ACC112 (cell line): ENCODE measurements at regions not wholly inside any gene's neighbourhood (a gene's known extent, or its start where the extent isn't known, plus 50 kb on each side); places are given as distances from the start of the nearest gene placed in this dataset.

Experiments used
- H2AFZ ChIP-seq: fragments of 200-600 bp; sonication (generic); one replicate; pipeline ENCODE4 v1.6.0; 2017; ENCODE audit warnings: antibody characterized with exemption, low read length; ENCODE audit not compliant: unreplicated experiment
- H3K27ac ChIP-seq: fragments of 200-600 bp; sonication (generic); 2 replicates; pipeline ENCODE4 v1.5.1; 2014; ENCODE audit warnings: low read depth, mild to moderate bottlenecking, antibody characterized with exemption, low read length, moderate library complexity
- H3K27me3 ChIP-seq: fragments of 200-600 bp; sonication (generic); 2 replicates; pipeline ENCODE4 v1.6.1; 2014; ENCODE audit warnings: mild to moderate bottlenecking, antibody characterized with exemption, low read length, moderate library complexity, mixed read lengths; ENCODE audit not compliant: insufficient read depth
- H3K36me3 ChIP-seq: fragments of 200-600 bp; sonication (generic); 2 replicates; pipeline ENCODE4 v1.6.1; 2016; ENCODE audit warnings: mild to moderate bottlenecking, antibody characterized with exemption, low read length, moderate library complexity, mixed read lengths; ENCODE audit not compliant: insufficient read depth
- H3K4me1 ChIP-seq: fragments of 200-600 bp; sonication (generic); one replicate; pipeline ENCODE4 v1.6.1; 2016; ENCODE audit warnings: low read length, mixed read lengths; ENCODE audit not compliant: insufficient read depth, unreplicated experiment, control insufficient read depth
- H3K4me3 ChIP-seq: fragments of 200-600 bp; sonication (generic); 2 replicates; pipeline ENCODE4 v1.5.1; 2014; ENCODE audit warnings: mild to moderate bottlenecking, low read depth, low read length
- H3K79me2 ChIP-seq: fragments of 200-600 bp; sonication (generic); one replicate; pipeline ENCODE4 v1.6.0; 2016; ENCODE audit warnings: low read length; ENCODE audit not compliant: control insufficient read depth, unreplicated experiment, insufficient read depth

DNA sequence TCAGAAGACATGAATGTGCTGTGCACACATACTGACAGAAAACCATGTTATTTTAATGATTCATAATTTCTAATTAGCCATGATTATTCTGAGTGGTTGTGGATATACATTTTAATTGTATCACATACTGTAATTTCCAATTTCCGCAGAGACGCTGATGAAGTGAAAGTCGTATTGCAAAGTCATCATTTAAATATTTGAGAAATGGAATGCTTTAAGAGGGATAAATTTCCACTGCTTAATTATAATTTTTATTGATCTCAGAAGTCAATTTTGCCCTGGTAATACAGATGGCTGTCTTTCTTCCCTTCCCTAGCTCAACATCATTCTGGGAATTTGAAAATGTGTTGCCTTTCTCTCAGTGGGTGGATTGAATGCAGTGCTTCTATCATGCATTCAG lies 819.3 kb downstream of the ROBO2 start:
- Histone ChIP-seq H3K27ac (no peak overlapping the region), H3K79me2 (no peaks in the 10 kb centered on the region), H2AFZ (no peak overlapping the region), H3K36me3 (no peaks in the 10 kb centered on the region), H3K4me1 (no peaks in the 10 kb centered on the region), H3K27me3 (peaks cover 22% of the 10 kb centered on the region; the same call in 1 of the 2 replicates), H3K4me3 (no peak overlapping the region)

- no peaks in the 10 kb centered on the region for H3K36me3 ChIP-seq
- no peaks in the 10 kb centered on the region for H3K4me1 ChIP-seq
- no peaks in the 10 kb centered on the region for H3K79me2 ChIP-seq
- no peak overlapping the region for H3K27ac ChIP-seq
- H3K27me3 ChIP-seq: peaks cover under 1% of the 10 kb centered on the region; the same call in 1 of the 2 replicates
- no peak overlapping the region for H3K4me3 ChIP-seq
- H2AFZ ChIP-seq: no peak overlapping the region
Measured at GRCh38 chr3:77868725-77869124, 828.8 kb downstream of the ROBO2 start.

DNA sequence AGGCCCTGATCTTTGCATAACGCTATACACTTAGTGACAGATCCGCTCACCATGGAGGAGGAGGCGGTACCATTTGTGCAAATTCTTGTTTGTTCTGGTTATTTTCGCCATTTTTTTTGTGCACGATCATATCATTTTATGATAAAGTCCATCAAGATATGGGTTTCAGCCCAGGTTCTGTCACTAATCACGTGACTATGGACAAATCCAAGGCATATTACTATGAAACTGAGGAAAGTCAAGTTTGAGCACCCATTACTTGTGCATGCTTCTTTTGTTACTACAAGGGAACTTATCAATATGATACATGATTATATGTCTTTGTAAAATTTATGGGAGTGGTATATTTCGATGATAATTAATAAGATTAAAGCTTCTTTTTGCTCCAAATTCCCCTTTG lies 829.5 kb downstream of the ROBO2 start:
- Histone ChIP-seq H3K36me3 (no peaks in the 10 kb centered on the region), H3K79me2 (no peaks in the 10 kb centered on the region), H3K4me3 (no peak overlapping the region), H2AFZ (no peak overlapping the region), H3K4me1 (no peaks in the 10 kb centered on the region), H3K27ac (no peak overlapping the region), H3K27me3 (no peaks in the 10 kb centered on the region)

DNA sequence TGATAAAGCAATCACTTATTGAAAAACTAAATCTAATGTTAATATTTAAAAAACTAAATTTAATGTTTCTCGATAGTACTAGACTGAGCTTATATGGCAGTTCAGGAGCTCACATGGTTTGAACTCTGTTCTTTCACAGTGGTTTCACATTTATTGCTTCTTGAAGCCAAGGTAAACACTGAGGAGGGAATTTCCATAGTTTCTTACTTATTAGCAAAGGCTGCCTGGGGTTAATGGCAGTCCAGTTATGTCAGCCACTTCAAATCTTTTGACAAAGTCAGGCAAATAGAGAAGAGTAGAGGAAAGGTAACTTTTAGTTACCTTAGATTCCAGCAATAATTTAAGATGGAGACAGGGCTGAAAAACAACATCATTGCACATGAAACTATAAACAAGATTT lies 831.5 kb downstream of the ROBO2 start:
- H3K4me1 ChIP-seq: no peaks in the 10 kb centered on the region
- no peak overlapping the region for H3K4me3 ChIP-seq
- no peaks in the 10 kb centered on the region for H3K36me3 ChIP-seq
- no peak overlapping the region for H2AFZ ChIP-seq
- no peak overlapping the region for H3K27ac ChIP-seq
- H3K27me3 ChIP-seq: no peaks in the 10 kb centered on the region
- H3K79me2 ChIP-seq: no peaks in the 10 kb centered on the region

GRCh38 chr3:77873598-77873997 lies 833.7 kb downstream of the ROBO2 start:
- H2AFZ ChIP-seq: no peak overlapping the region
- H3K36me3 ChIP-seq: no peaks in the 10 kb centered on the region
- H3K27me3 ChIP-seq: no peaks in the 10 kb centered on the region
- no peak overlapping the region for H3K4me3 ChIP-seq
- H3K4me1 ChIP-seq: no peaks in the 10 kb centered on the region
- no peak overlapping the region for H3K27ac ChIP-seq
- H3K79me2 ChIP-seq: no peaks in the 10 kb centered on the region

DNA sequence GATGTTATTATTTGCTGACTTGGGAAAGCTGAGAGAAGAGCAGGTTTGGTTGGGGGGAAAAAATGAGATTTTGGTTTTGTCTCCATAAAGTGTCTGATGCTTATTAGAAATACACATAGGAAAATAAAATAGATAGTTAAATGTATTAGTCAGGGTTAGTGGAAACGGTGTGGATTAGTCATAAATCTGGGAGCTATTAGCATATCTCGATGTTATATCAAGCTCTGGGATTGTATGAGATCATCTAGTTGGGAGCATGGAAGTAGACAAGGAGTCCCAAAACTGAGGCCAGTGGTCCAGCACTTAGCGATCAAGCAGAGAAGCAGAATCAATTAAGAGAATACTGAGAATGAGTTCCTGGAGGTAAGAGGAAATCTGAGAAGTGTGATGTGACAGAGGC lies 845.5 kb downstream of the ROBO2 start:
- H3K4me1 ChIP-seq: no peaks in the 10 kb centered on the region
- H2AFZ ChIP-seq: no peak overlapping the region
- H3K79me2 ChIP-seq: no peaks in the 10 kb centered on the region
- H3K4me3 ChIP-seq: no peak overlapping the region
- no peaks in the 10 kb centered on the region for H3K36me3 ChIP-seq
- no peaks in the 10 kb centered on the region for H3K27me3 ChIP-seq
- no peak overlapping the region for H3K27ac ChIP-seq

- Histone ChIP-seq H3K27ac (no peak overlapping the region), H3K4me1 (no peaks in the 10 kb centered on the region), H3K27me3 (no peaks in the 10 kb centered on the region), H3K36me3 (no peaks in the 10 kb centered on the region), H2AFZ (no peak overlapping the region), H3K4me3 (no peak overlapping the region), H3K79me2 (no peaks in the 10 kb centered on the region)
Measured at GRCh38 chr3:77887611-77888010, 847.7 kb downstream of the ROBO2 start.

GRCh38 chr3:77889616-77890015 lies 849.7 kb downstream of the ROBO2 start:
- Histone ChIP-seq H3K27me3 (no peaks in the 10 kb centered on the region), H3K79me2 (no peaks in the 10 kb centered on the region), H3K4me3 (no peak overlapping the region), H3K27ac (no peak overlapping the region), H3K4me1 (no peaks in the 10 kb centered on the region), H2AFZ (no peak overlapping the region), H3K36me3 (no peaks in the 10 kb centered on the region)

- Histone ChIP-seq H3K27ac (no peak overlapping the region), H2AFZ (no peak overlapping the region), H3K79me2 (no peaks in the 10 kb centered on the region), H3K4me1 (no peaks in the 10 kb centered on the region), H3K4me3 (no peak overlapping the region), H3K36me3 (no peaks in the 10 kb centered on the region), H3K27me3 (no peaks in the 10 kb centered on the region)
Measured at GRCh38 chr3:77898621-77899020, 858.7 kb downstream of the ROBO2 start.

DNA sequence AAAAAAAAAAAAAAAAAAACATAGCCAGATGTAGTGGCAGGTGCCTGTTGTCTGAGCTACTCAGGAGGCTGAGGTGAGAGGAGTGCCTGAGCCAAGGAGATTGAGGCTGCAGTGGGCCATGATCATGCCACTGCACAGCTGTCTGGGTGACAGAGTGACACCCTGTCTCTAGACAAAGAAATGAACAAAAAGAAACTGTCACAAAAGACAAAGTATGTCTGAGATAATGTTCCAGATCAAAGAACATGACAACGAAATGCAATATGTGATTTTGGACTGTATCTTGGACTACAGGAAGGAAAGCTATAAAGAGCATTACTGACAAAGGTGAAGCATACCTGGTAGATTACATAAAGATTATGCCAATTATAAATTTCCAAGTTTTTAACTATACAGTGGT lies 862.8 kb downstream of the ROBO2 start:
- H3K36me3 ChIP-seq: no peaks in the 10 kb centered on the region
- no peak overlapping the region for H3K4me3 ChIP-seq
- no peaks in the 10 kb centered on the region for H3K79me2 ChIP-seq
- no peak overlapping the region for H2AFZ ChIP-seq
- no peaks in the 10 kb centered on the region for H3K4me1 ChIP-seq
- H3K27ac ChIP-seq: no peak overlapping the region
- H3K27me3 ChIP-seq: no peaks in the 10 kb centered on the region

- Histone ChIP-seq H3K27ac (no peak overlapping the region), H3K79me2 (no peaks in the 10 kb centered on the region)
Measured at GRCh38 chr3:77906102-77906709, 866.3 kb downstream of the ROBO2 start.

More at GRCh38 chr3:77906102-77906709, 866.3 kb downstream of the ROBO2 start:
- H3K4me3 ChIP-seq: no peak overlapping the region
- H2AFZ ChIP-seq: no peak overlapping the region
- H3K27me3 ChIP-seq: no peaks in the 10 kb centered on the region
- H3K4me1 ChIP-seq: no peaks in the 10 kb centered on the region
- no peaks in the 10 kb centered on the region for H3K36me3 ChIP-seq
